ENCODE measurements at regions not wholly inside any gene's neighbourhood (a gene's known extent, or its start where the extent isn't known, plus 50 kb on each side); places are given as distances from the start of the nearest gene placed in this dataset.
A peak's percentile ranks its signal among the peaks of the same experiment; 100 is the strongest.

DNA sequence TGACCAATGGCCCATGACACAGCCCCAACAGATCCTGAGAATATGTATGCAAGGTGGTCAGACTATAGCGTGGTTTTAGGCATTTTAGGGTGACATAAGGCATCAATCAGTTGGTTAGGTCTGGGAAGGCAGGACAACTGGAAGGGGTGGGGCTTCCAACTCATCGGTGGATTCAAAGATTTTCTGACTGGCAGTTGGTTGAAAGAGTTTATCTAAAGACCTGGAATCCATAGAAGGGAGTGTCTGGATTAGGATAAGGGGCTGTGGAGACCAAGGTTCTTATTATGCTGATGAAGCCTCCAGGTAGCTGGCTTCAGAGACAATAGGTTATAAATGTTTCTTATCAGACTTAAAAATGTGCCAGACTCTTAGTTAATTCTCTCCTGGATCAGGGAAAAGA, 60.3 kb upstream of the CFAP46 start:
- Histone ChIP-seq H2BK5ac (ENCODE audit: insufficient read length, low read length) (no peak overlapping the region), H2AFZ (ENCODE audit: low read length) (no peak overlapping the region), H4K20me1 (ENCODE audit: control insufficient read depth, insufficient read depth, insufficient read length) (no peaks in the 10 kb centered on the region), H3K23me2 (ENCODE audit: insufficient read length, low read depth, low read length, poor library complexity, severe bottlenecking) (no peaks in the 10 kb centered on the region), H2BK15ac (ENCODE audit: low read depth, low read length) (no peak overlapping the region), H4K8ac (replicated peaks; ENCODE audit: insufficient read length, low read depth, low read length) (no peak overlapping the region), H3K9ac (ENCODE audit: extremely low read depth, insufficient read length, low read length) (no peak overlapping the region), H2BK12ac (ENCODE audit: insufficient read length, low read depth, low read length) (no peak overlapping the region), H4K5ac (ENCODE audit: insufficient read length, low read depth, low read length) (no peak overlapping the region), H3K23ac (ENCODE audit: insufficient read length, low read depth, low read length) (no peak overlapping the region), H2BK120ac (ENCODE audit: low read depth, low read length, poor library complexity, severe bottlenecking) (no peak overlapping the region), H3K4me2 (ENCODE audit: insufficient read depth, insufficient read length, low read length) (no peak overlapping the region), H3K27ac (ENCODE audit: insufficient read length, low read depth, low read length) (no peak overlapping the region), H3K79me1 (ENCODE audit: insufficient read depth, low read depth, low read length, poor library complexity, severe bottlenecking) (no peaks in the 10 kb centered on the region), H4K91ac (ENCODE audit: insufficient read length, low read depth, low read length) (no peak overlapping the region), H3K4ac (ENCODE audit: low read depth, low read length) (no peak overlapping the region), H3T11ph (ENCODE audit: low read length) (no peak overlapping the region), H3K18ac (ENCODE audit: insufficient read length, low read depth, low read length) (no peak overlapping the region), H3K79me2 (ENCODE audit: insufficient read depth, low read length) (no peaks in the 10 kb centered on the region), H3K9me3 (ENCODE audit: control insufficient read depth, low read depth, low read length) (no peaks in the 10 kb centered on the region), H2BK20ac (ENCODE audit: low read depth, low read length, poor library complexity, severe bottlenecking) (no peak overlapping the region), H3K56ac (ENCODE audit: insufficient read length, low read depth, low read length) (no peak overlapping the region), H3K4me1 (ENCODE audit: insufficient read depth, low read length) (no peaks in the 10 kb centered on the region), H3K27me3 (ENCODE audit: insufficient read depth, low read length) (no peaks in the 10 kb centered on the region), H2AK5ac (ENCODE audit: insufficient read length, low read length) (no peak overlapping the region), H3K14ac (ENCODE audit: insufficient read depth, low read length) (no peak overlapping the region)
- no peak overlapping the region for H3K4me3 Mint-ChIP-seq
- peaks cover 12 to 13% of the 10 kb centered on the region in 2 experiments for H3K4me1 Mint-ChIP-seq
- H3K27me3 Mint-ChIP-seq (ENCODE audit: low read depth) = no peaks in the 10 kb centered on the region
- H3K27ac Mint-ChIP-seq = 0 out of 7 replicates have a peak overlapping the region, but pooled peaks of 1 of the 3 experiments have one; percentile 21
- no CpG with 5 or more reads among the region's 2 CpGs for WGBS (ENCODE audit: extremely low coverage, insufficient read length, low lambda C conversion rate)
- no peak for DNase-seq
- no peaks in the 10 kb centered on the region; a peak in 2 of 5 replicates for H3K9me3 Mint-ChIP-seq
- no peaks in the 10 kb centered on the region for H3K36me3 Mint-ChIP-seq (ENCODE audit: insufficient read depth in 1 of 3, low read depth in 3 of 3)
- TF ChIP-seq, protein P1, sequence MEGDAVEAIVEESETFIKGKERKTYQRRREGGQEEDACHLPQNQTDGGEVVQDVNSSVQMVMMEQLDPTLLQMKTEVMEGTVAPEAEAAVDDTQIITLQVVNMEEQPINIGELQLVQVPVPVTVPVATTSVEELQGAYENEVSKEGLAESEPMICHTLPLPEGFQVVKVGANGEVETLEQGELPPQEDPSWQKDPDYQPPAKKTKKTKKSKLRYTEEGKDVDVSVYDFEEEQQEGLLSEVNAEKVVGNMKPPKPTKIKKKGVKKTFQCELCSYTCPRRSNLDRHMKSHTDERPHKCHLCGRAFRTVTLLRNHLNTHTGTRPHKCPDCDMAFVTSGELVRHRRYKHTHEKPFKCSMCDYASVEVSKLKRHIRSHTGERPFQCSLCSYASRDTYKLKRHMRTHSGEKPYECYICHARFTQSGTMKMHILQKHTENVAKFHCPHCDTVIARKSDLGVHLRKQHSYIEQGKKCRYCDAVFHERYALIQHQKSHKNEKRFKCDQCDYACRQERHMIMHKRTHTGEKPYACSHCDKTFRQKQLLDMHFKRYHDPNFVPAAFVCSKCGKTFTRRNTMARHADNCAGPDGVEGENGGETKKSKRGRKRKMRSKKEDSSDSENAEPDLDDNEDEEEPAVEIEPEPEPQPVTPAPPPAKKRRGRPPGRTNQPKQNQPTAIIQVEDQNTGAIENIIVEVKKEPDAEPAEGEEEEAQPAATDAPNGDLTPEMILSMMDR (conservative IDR thresholded peaks at IDR 0.05) = no peak

Measured in H9 (cell line).